SK-N-MC (cell line): ENCODE measurements at regions not wholly inside any gene's neighbourhood (a gene's known extent, or its start where the extent isn't known, plus 50 kb on each side); places are given as distances from the start of the nearest gene placed in this dataset.

Source experiments
- EZH2 ChIP-seq: fragments of 200-600 bp; sonication (generic); IDR thresholded peaks from one replicate; pipeline ENCODE4 v1.6.1; 2017; ENCODE audit warnings: antibody characterized with exemption
- FOXP2 ChIP-seq: optimal IDR thresholded peaks from 2 replicates; pipeline ENCODE3; 2011; ENCODE audit warnings: mild to moderate bottlenecking, moderate library complexity; ENCODE audit not compliant: insufficient read depth; ENCODE audit errors: extremely low read length, control extremely low read depth
- POLR2AphosphoS5 ChIP-seq: IDR thresholded peaks from 2 replicates; pipeline ENCODE4 v1.6.1; 2012; ENCODE audit warnings: mild to moderate bottlenecking, low read depth, low read length, borderline replicate concordance

DNA sequence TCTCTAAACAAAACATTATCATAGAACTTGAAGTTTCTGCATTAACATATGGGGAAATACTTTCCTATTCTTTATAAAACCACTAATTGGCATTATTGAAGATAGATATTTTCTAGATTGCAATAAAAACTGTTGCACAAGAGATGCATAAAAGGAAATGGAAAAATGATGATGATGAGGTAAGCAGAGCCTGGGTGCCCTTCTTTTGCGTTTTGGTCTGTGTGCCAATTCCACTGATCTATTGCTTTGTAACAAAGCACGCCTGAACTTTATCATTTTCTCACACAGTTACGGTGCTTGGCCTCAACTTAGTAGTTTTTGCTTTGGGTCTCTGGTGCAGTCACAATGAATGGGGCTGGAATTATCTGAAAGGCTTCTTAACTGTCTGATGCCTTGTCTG is 450.5 kb downstream of the MAFB start:
- no peak for TF ChIP-seq EZH2
- no peak; the same call in 1 of the 2 replicates for TF ChIP-seq POLR2AphosphoS5
- TF ChIP-seq FOXP2: no peak
